HG02870 (cell line): ENCODE measurements at regions not wholly inside any gene's neighbourhood (a gene's known extent, or its start where the extent isn't known, plus 50 kb on each side); places are given as distances from the start of the nearest gene placed in this dataset.

Experiments
- ATAC-seq: cut with Tn5 transposase; IDR thresholded peaks from one replicate; pipeline ENCODE4 v1.9.1; 2021; ENCODE audit warnings: mild to moderate bottlenecking, moderate library complexity; ENCODE audit not compliant: unreplicated experiment

DNA sequence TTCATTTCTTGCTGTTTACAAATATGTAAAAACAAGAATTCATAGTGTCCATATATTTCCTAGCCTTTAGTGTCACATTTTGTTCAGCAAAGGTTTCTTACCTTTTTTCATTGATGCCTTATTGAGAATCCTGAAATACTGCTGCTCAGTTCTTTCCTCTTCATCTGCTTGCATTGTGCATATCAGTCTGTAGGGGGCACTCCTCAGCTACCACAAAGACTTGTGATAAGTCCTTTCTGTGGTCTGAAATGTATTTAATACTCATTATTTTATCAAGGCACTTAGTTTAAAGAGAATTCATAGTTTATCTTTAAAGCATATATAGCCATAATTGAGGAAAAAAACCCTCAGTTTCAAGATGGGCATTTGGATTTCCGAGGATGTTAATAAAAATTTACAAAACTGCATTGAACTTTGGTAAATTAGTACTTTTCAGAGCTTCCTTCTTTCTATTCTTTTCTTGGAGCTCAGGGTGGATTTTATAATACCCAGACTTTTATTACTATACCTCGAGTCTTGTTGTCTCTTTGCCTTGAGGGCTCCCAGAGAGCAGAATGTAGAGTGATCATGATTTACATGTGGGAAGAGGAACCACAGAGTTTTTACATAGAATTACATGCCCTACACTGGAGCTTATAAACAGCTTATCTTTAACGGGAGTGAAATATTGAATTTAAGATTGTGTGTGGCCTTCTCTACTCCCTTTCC, 570.1 kb downstream of the PLCL1 start:
- no peak for ATAC-seq

DNA sequence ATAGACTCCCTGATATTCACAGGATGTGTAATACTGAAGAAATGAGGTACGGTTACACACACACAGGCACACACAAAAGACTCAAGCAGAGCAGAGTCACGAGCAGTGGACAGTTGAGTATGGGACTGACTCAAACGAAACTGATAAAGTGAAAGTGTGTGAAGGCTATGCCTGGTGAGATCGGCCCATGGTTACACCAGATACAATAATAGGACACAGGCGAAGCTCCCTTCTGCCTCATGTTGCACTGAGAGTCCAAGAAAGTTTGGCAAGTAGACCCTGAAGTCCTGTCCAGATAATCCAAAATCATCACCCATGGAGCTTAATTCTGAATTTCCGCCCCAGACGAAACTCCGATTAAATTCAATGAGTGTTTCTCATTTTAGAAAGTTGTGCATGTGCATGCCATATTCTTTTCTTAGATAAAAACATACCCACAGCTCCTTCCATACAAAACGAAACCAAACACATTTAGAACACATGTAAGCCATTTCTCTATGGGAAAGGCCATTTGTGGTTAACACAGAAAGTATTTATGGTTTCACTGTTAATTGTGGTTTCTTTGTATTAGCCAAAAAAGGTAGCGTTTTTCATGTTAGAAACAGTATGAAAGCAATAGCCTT, 567.6 kb downstream of the PLCL1 start:
- ATAC-seq, result peak; percentile 97

GRCh38 chr2:198371329-198371728, 566.9 kb downstream of the PLCL1 start:
- no peak for ATAC-seq

GRCh38 chr2:198368089-198368488, 563.7 kb downstream of the PLCL1 start:
- ATAC-seq, result no peak

GRCh38 chr2:198362740-198363139, 558.3 kb downstream of the PLCL1 start:
- no peak for ATAC-seq

DNA sequence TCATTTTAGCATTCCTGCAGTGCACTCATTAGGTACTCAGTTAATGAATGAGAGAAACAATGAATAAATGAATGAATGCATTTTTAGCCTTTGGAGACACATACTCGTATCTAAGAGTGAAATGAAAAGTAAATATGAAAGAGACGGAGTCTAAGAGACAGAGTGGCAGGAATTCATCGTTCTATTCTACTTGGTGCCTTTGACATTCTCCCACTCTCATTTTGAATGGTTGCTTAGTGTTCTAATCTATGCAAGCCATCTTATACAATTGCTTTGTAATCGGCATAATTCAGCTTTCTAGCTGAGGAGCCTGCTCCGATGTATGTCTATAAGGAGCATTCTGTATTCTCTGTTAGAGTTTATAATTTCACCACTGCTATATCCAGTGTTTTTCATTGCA, 554.9 kb downstream of the PLCL1 start:
- no peak for ATAC-seq

DNA sequence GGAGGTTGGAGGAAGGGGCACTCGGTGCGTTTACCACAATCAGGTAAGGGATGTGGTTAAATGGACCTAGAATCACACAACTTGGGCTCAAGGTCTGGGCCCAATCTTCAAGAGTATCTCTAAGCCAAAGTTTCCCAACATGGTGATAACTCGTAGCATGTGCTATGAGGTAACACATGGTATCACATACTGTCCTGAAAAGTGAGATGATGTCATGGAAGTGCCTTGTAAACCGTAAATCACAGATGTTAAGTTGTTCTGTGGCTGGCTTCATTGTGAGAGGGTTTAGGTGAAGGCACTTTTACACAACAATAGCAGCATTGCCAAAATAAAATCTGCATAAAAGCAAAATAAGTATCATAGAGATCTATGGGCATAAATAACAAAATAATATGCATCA, 551.8 kb downstream of the PLCL1 start:
- ATAC-seq, result no peak

- no peak for ATAC-seq
These were observed 547.3 kb downstream of the PLCL1 start for GRCh38 chr2:198351647-198352046.

DNA sequence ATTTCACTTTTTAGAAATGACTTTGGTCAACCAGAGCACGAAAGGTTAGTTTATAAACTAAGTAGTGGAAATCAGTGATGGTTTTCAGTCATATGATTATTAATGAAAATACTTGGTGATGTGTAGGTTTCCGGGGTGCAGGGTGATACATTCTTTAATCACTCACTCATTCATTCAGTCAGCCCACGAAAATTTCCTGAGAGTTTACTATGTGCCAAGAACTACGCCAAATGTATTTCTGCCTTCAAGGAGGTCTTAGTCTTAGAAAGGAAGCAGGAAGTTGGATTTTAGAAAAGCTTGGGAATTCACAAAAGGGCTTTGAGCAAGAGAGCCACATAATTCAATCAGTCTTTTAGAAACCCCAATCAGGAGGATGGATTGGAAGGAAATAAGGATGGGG, 543.6 kb downstream of the PLCL1 start:
- no peak for ATAC-seq

GRCh38 chr2:198347349-198347748, 543.0 kb downstream of the PLCL1 start:
- no peak for ATAC-seq

- ATAC-seq, result no peak
These were observed 539.1 kb downstream of the PLCL1 start for GRCh38 chr2:198343471-198343870.

- no peak for ATAC-seq
These were observed 536.5 kb downstream of the PLCL1 start for GRCh38 chr2:198340846-198341245.

GRCh38 chr2:198339116-198339515, 534.7 kb downstream of the PLCL1 start:
- no peak for ATAC-seq

DNA sequence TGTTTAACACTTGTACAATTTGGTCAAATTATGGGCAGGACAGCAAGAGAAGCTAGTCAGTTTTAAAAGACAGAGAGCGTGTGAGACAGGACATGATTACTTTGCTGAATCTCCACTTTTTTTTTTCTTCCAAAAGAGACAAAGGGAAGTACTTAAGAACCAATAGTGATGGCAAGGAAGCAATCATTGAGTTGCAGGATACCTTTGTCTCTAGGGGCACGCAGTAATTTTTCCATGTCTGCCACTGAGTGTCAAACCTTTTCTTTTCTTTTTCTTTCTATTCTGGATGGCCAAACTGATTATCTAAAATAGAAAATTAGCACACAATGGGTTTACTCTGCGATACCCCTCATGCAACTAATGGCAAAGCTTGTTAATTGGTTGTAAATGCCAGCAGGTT, 533.0 kb downstream of the PLCL1 start:
- ATAC-seq, result no peak

DNA sequence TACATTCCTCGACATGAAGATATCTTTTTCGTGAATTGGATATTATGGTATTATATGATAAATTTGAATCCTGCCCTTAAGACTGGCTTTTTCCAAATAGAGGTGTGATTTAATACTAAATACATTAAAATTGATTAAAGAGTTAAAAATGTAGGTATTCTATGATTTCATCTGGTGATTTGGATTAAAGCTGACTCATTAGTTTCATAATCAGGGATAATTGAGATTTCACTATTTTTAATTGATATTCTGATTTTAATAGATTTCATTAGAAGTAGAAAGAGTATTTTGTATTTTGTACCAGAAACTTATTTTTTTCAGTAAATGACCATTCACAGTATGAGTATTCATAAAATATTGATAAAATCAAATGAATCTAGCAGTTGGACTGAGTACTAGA, 524.1 kb downstream of the PLCL1 start:
- ATAC-seq, result no peak

- ATAC-seq, result no peak
These were observed 523.1 kb downstream of the PLCL1 start for GRCh38 chr2:198327526-198327925.

GRCh38 chr2:198326431-198326830, 522.0 kb downstream of the PLCL1 start:
- ATAC-seq, result peak; percentile 53

DNA sequence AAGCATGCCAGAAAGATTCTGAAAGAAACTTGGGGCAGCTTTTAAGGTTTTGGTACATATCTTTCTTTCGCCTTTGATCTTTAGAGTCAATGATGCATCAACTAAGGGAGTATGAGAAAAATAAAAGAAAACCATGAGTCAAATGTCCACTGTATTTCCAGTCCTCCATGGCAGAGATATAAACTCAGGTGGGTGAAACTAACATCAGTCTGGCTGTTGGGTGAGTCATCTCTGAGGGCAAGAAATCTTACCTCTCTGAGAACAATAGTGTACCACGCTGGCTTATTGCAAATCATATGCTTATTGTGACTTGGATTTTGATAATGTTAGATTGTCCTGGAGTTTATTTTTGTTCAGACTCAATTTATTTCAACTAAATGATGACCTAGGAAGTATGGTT, 521.0 kb downstream of the PLCL1 start:
- ATAC-seq, result no peak

DNA sequence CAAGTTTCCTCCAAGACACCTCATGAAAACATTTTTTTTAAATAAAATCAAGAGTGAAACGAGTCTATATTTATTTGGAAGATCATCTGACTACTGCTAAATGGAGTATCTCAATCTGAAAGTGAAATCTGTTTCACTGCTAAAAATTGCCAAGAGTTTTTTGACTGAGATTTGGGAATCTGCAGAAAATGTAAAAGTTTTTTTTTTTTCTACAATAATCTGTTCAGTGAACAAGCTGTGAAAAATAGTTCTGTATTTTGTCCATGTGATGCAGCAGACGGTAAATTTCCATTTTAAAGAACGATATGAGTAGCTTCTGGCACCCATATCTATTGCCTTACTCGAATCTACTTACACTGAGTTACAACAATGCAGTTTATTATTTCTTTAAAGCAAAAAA, 519.7 kb downstream of the PLCL1 start:
- ATAC-seq, result no peak

GRCh38 chr2:198322275-198322674, 517.9 kb downstream of the PLCL1 start:
- no peak for ATAC-seq

- no peak for ATAC-seq
These were observed 517.2 kb downstream of the PLCL1 start for GRCh38 chr2:198321522-198322088.

DNA sequence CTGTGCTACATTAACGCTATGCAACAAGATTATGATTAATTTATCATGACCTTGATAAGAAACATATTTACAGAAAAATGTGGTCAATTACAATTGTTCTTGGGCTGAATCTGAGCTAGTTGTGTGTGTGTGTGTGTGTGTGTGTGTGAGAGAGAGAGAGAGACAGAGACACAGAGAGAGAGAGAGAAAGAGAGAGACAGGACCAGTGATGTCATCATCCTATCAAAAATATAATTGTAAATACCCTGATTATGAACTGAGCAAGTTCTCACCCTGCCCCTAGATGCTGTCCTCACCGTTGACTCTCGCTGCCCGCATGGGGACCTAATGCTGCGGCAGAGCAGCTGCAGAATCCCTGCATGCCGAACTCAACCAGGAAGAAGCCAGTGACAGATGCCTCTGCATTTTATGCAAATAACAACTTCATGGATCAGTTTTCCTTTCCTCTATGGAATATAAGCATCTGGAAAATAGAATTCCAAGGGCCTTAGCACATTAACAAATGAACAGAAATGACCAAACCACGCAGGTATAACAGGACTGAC, 512.5 kb downstream of the PLCL1 start:
- ATAC-seq, result no peak
